Caco-2 (cell line): ENCODE measurements at regions not wholly inside any gene's neighbourhood (a gene's known extent, or its start where the extent isn't known, plus 50 kb on each side); places are given as distances from the start of the nearest gene placed in this dataset.
"Not testable (repeated sequence)": the region's sequence is repeated elsewhere in the genome, so short reads cannot be mapped to it uniquely, and the experiment has no call there.

Experiments
- BruUV-seq: library from RNA; stranded (reverse); fragments of 400-500 nt; replicated peaks from 2 replicates; lab custom pipeline; 2021; lab: Mats Ljungman, UMichigan
- CTCF ChIA-PET: fragments of 300-600 bp; sonication (Branson Sonifier 250); formaldehyde crosslinking; loops from one replicate; lab custom pipeline; 2022; ENCODE audit warnings: antibody characterized with exemption; lab: Charles Lee
- POLR2A ChIA-PET: fragments of 300-600 bp; sonication (Branson Sonifier 250); formaldehyde crosslinking; loops from one replicate; lab custom pipeline; 2022; ENCODE audit warnings: antibody characterized with exemption; lab: Charles Lee
- DNase-seq, 2 experiments: peaks; one replicate each; pipeline versions ENCODE4 v3.0.0 to v3.0.0-alpha.2; 2020 to 2022
- H3K27me3 ChIP-seq: replicated peaks from 2 replicates; pipeline ENCODE4 v1.6.0; 2011; ENCODE audit warnings: low read length; ENCODE audit not compliant: control insufficient read depth, insufficient read depth
- H3K36me3 ChIP-seq: 2 replicates; pipeline ENCODE4 v1.5.1; 2011; ENCODE audit warnings: low read length; ENCODE audit not compliant: control insufficient read depth, insufficient read depth
- H3K4me1 ChIP-seq: fragments of 250-450 bp; sonication (Bioruptor Pico); 2 replicates; pipeline ENCODE4 v1.5.1; 2020; ENCODE audit warnings: mild to moderate bottlenecking
- H3K4me3 ChIP-seq: 2 replicates; pipeline ENCODE4 v1.5.1; 2011; ENCODE audit warnings: low read depth, mild to moderate bottlenecking, control low read depth, low read length
- H3K9me3 ChIP-seq: fragments of 250-450 bp; sonication (Bioruptor Pico); 2 replicates; pipeline ENCODE4 v1.5.1; 2020; ENCODE audit warnings: mild to moderate bottlenecking, moderate library complexity
- H3K27ac Mint-ChIP-seq: one replicate; pipeline ENCODE4 v1.8.0; 2022; ENCODE audit warnings: mixed read lengths; ENCODE audit not compliant: unreplicated experiment
- H3K27me3 Mint-ChIP-seq: one replicate; pipeline ENCODE4 v1.8.0; 2022; ENCODE audit warnings: mixed read lengths; ENCODE audit not compliant: insufficient read depth, unreplicated experiment
- H3K36me3 Mint-ChIP-seq: one replicate; pipeline ENCODE4 v1.8.0; 2022; ENCODE audit warnings: mild to moderate bottlenecking, mixed read lengths; ENCODE audit not compliant: insufficient read depth, unreplicated experiment
- H3K4me1 Mint-ChIP-seq: one replicate; pipeline ENCODE4 v1.8.0; 2022; ENCODE audit warnings: low read depth, mixed read lengths; ENCODE audit not compliant: unreplicated experiment
- H3K4me3 Mint-ChIP-seq: one replicate; pipeline ENCODE4 v1.8.0; 2022; ENCODE audit warnings: mild to moderate bottlenecking, moderate library complexity, mixed read lengths; ENCODE audit not compliant: unreplicated experiment
- H3K9me3 Mint-ChIP-seq: one replicate; pipeline ENCODE4 v1.8.0; 2022; ENCODE audit warnings: mixed read lengths; ENCODE audit not compliant: unreplicated experiment
- intact Hi-C: fragments of 100-400 bp; cut with micrococcal nuclease; formaldehyde crosslinking; loops from one replicate; pipeline ENCODE4 v1.10.0; 2022; ENCODE audit not compliant: unreplicated experiment
- TF ChIP-seq, protein P1 (sequence below), 2 experiments: fragments of 200-600 bp in 1 of 2; IDR thresholded peaks; 1 replicate in 1 of 2; 2 replicates in 1 of 2; pipeline versions ENCODE4 v1.5.1 to v1.8.0; 2011 to 2022; ENCODE audit warnings: antibody characterized with exemption in 1 of 2, control low read depth in 1 of 2, inconsistent platforms in 1 of 2, low read depth in 1 of 2, low read length in 1 of 2, mild to moderate bottlenecking in 1 of 2, moderate library complexity in 1 of 2; ENCODE audit not compliant: insufficient read depth in 1 of 2, severe bottlenecking in 1 of 2, unreplicated experiment in 1 of 2

GRCh38 chr10:3654980-3655379, 130.0 kb downstream of the KLF6 start:
- CTCF ChIA-PET, result interaction anchor here (1.1 kb wide), 1 partner anchor 482 kb away, joined by 3 read pairs; no protein-coding TSS in a partner anchor
- BruUV-seq, result no TSS peak
- Mint-ChIP-seq H3K36me3 (peaks cover 4% of the 10 kb centered on the region), H3K9me3 (peaks cover 5% of the 10 kb centered on the region), H3K4me3 (no peak overlapping the region), H3K27me3 (no peaks in the 10 kb centered on the region), H3K4me1 (peaks cover 28% of the 10 kb centered on the region), H3K27ac (no peak overlapping the region)
- H3K27me3 ChIP-seq, result no peaks in the 10 kb centered on the region
- no peak for DNase-seq
- H3K4me1 ChIP-seq, result peaks cover 17% of the 10 kb centered on the region
- H3K36me3 ChIP-seq, result no peaks in the 10 kb centered on the region
- no peaks in the 10 kb centered on the region for H3K9me3 ChIP-seq
- H3K4me3 ChIP-seq, result no peak overlapping the region
- POLR2A ChIA-PET, result no interaction called here
- intact Hi-C loops, result loop anchor here (5.0 kb wide), 1 partner anchor 107 kb away; no protein-coding TSS in a partner anchor
- TF ChIP-seq, protein P1, sequence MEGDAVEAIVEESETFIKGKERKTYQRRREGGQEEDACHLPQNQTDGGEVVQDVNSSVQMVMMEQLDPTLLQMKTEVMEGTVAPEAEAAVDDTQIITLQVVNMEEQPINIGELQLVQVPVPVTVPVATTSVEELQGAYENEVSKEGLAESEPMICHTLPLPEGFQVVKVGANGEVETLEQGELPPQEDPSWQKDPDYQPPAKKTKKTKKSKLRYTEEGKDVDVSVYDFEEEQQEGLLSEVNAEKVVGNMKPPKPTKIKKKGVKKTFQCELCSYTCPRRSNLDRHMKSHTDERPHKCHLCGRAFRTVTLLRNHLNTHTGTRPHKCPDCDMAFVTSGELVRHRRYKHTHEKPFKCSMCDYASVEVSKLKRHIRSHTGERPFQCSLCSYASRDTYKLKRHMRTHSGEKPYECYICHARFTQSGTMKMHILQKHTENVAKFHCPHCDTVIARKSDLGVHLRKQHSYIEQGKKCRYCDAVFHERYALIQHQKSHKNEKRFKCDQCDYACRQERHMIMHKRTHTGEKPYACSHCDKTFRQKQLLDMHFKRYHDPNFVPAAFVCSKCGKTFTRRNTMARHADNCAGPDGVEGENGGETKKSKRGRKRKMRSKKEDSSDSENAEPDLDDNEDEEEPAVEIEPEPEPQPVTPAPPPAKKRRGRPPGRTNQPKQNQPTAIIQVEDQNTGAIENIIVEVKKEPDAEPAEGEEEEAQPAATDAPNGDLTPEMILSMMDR (IDR thresholded peaks at IDR 0.05; ENCODE audit: insufficient read depth in 1 of 2, low read depth in 1 of 2, low read length in 1 of 2, severe bottlenecking in 1 of 2, unreplicated experiment in 1 of 2), result no peak

DNA sequence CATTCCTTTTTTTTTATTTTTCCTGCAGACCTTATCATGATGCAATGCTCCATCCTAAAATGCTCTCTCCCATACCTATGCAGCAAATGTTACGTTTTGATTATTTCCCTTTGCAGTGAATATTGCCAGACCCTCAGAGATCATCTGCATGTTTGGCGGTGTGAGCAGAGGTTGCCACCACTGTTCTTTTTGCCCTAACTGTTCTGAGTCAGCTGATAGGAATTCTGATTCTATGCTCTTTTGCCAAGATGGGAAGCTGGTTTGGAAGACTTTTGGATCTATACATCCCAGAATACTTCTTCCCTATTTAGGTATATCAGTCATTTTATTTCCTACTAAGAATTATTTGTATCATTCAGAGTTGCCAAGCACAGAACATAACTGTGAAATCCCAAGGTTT, 130.5 kb downstream of the KLF6 start:
- Mint-ChIP-seq H3K36me3 (no peaks in the 10 kb centered on the region), H3K4me3 (no peak overlapping the region), H3K27ac (no peak overlapping the region), H3K9me3 (peaks cover under 1% of the 10 kb centered on the region), H3K4me1 (peaks cover 23% of the 10 kb centered on the region), H3K27me3 (no peaks in the 10 kb centered on the region)
- Histone ChIP-seq H3K4me1 (peaks cover 13% of the 10 kb centered on the region), H3K4me3 (no peak overlapping the region), H3K36me3 (no peaks in the 10 kb centered on the region), H3K27me3 (no peaks in the 10 kb centered on the region), H3K9me3 (no peaks in the 10 kb centered on the region)
- TF ChIP-seq, protein P1 (IDR thresholded peaks at IDR 0.05; ENCODE audit: insufficient read depth in 1 of 2, low read depth in 1 of 2, low read length in 1 of 2, severe bottlenecking in 1 of 2, unreplicated experiment in 1 of 2), result no peak
- ChIA-PET POLR2A (no interaction called here), CTCF (no interaction called here)
- intact Hi-C loops, result no loop called here
- no peak for DNase-seq
- no TSS peak for BruUV-seq

DNA sequence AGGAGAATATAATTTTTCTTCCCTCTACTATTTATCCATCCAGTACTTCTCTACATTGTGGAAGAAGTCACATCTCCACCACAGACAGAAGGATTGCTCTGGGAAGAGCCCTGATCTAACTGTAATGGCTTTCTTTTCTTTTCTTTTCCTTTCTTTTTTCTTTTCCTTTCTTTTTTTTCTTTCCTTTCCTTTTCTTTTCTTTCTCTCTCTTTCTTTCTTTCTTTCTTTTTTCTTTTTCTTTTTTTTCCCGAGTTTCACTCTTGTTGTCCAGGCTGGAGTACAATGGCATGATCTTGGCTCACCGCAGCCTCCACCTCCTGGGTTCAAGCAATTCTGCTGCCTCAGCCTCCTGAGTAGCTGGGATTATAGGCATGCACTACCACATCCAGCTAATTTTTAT, 131.7 kb downstream of the KLF6 start:
- H3K27me3 ChIP-seq, H3K36me3 Mint-ChIP-seq, DNase-seq, H3K27me3 Mint-ChIP-seq, H3K27ac Mint-ChIP-seq, CTCF ChIA-PET, BruUV-seq, POLR2A ChIA-PET, intact Hi-C loops, H3K4me3 Mint-ChIP-seq, H3K9me3 ChIP-seq, H3K4me3 ChIP-seq, H3K4me1 ChIP-seq, H3K36me3 ChIP-seq, H3K9me3 Mint-ChIP-seq: not testable (repeated sequence)
- H3K4me1 Mint-ChIP-seq, result peaks cover 20% of the 10 kb centered on the region

DNA sequence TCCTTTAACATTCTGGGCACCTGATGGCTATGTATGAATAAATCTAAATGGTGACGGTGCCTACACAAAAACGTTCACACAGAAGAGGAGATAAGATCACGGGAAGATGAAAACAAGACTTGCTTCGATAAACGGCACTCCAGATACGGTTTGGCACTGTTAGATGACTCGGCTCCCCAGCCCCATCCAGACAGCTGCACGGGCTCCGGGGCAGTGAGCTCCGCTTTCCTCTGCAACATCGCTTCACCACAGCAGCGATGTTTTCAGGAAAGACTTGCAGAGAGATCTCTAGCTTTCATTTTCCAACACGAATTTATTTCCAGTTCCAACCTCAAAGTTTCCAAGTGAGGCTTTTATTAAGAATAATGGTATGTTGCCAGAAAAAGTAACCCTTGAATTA, 132.1 kb downstream of the KLF6 start:
- no peaks in the 10 kb centered on the region for H3K9me3 Mint-ChIP-seq
- no peaks in the 10 kb centered on the region for H3K27me3 ChIP-seq
- no TSS peak for BruUV-seq
- H3K9me3 ChIP-seq, result no peaks in the 10 kb centered on the region
- CTCF ChIA-PET, result no interaction called here
- no peak overlapping the region for H3K4me3 Mint-ChIP-seq
- no peaks in the 10 kb centered on the region for H3K27me3 Mint-ChIP-seq
- TF ChIP-seq, protein P1 (IDR thresholded peaks at IDR 0.05; ENCODE audit: insufficient read depth in 1 of 2, low read depth in 1 of 2, low read length in 1 of 2, severe bottlenecking in 1 of 2, unreplicated experiment in 1 of 2), result no peak
- DNase-seq, result no peak
- no peak overlapping the region for H3K4me3 ChIP-seq
- intact Hi-C loops, result no loop called here
- no peaks in the 10 kb centered on the region for H3K36me3 ChIP-seq
- peaks cover 20% of the 10 kb centered on the region for H3K4me1 Mint-ChIP-seq
- POLR2A ChIA-PET, result interaction anchor here (0.5 kb wide), 1 partner anchor 133 kb away, joined by 3 read pairs; no protein-coding TSS in a partner anchor
- no peaks in the 10 kb centered on the region for H3K4me1 ChIP-seq
- no peak overlapping the region for H3K27ac Mint-ChIP-seq
- H3K36me3 Mint-ChIP-seq, result no peaks in the 10 kb centered on the region
